Ureter (tissue), 1 donor: ENCODE measurements at regions not wholly inside any gene's neighbourhood (a gene's known extent, or its start where the extent isn't known, plus 50 kb on each side); places are given as distances from the start of the nearest gene placed in this dataset.
"Not testable (repeated sequence)": the region's sequence is repeated elsewhere in the genome, so short reads cannot be mapped to it uniquely, and the experiment has no call there.

Experiments used
- DNase-seq: peaks from one replicate; pipeline ENCODE4 v3.0.0-alpha.2; 2020; ENCODE audit warnings: low spot score
- donor health status: DM: yes; HTN: yes; CAD: no.

- no peak for DNase-seq
Measured at GRCh38 chr9:744790-745484, 96.6 kb upstream of the DMRT1 start.

- no peak for DNase-seq
Measured at GRCh38 chr9:745761-746380, 95.6 kb upstream of the DMRT1 start.

GRCh38 chr9:746661-747434 is 94.6 kb upstream of the DMRT1 start:
- no peak for DNase-seq

GRCh38 chr9:747567-747966 is 93.9 kb upstream of the DMRT1 start:
- no peak for DNase-seq

GRCh38 chr9:748861-749497 is 92.5 kb upstream of the DMRT1 start:
- peak; percentile 59 for DNase-seq

- no peak for DNase-seq
Measured at GRCh38 chr9:749716-750115, 91.8 kb upstream of the DMRT1 start.

GRCh38 chr9:750249-750967 is 91.1 kb upstream of the DMRT1 start:
- no peak for DNase-seq

- DNase-seq: no peak
Measured at GRCh38 chr9:751137-752051, 90.1 kb upstream of the DMRT1 start.

- DNase-seq: no peak
Measured at GRCh38 chr9:752201-752600, 89.3 kb upstream of the DMRT1 start.

GRCh38 chr9:752681-753200 is 88.8 kb upstream of the DMRT1 start:
- DNase-seq: no peak

GRCh38 chr9:753734-754133 is 87.8 kb upstream of the DMRT1 start:
- DNase-seq: not testable (repeated sequence)

GRCh38 chr9:754150-754931 is 87.2 kb upstream of the DMRT1 start:
- no peak for DNase-seq

- no peak for DNase-seq
Measured at GRCh38 chr9:755454-756381, 85.8 kb upstream of the DMRT1 start.

GRCh38 chr9:757246-757881 is 84.1 kb upstream of the DMRT1 start:
- no peak for DNase-seq

- no peak for DNase-seq
Measured at GRCh38 chr9:758146-758545, 83.4 kb upstream of the DMRT1 start.

GRCh38 chr9:759541-759940 is 82.0 kb upstream of the DMRT1 start:
- no peak for DNase-seq

- DNase-seq: peak; percentile 54
Measured at GRCh38 chr9:759983-760736, 81.3 kb upstream of the DMRT1 start.
